ENCODE measurements at regions not wholly inside any gene's neighbourhood (a gene's known extent, or its start where the extent isn't known, plus 50 kb on each side); places are given as distances from the start of the nearest gene placed in this dataset.
"Not testable (repeated sequence)": the region's sequence is repeated elsewhere in the genome, so short reads cannot be mapped to it uniquely, and the experiment has no call there.

DNA sequence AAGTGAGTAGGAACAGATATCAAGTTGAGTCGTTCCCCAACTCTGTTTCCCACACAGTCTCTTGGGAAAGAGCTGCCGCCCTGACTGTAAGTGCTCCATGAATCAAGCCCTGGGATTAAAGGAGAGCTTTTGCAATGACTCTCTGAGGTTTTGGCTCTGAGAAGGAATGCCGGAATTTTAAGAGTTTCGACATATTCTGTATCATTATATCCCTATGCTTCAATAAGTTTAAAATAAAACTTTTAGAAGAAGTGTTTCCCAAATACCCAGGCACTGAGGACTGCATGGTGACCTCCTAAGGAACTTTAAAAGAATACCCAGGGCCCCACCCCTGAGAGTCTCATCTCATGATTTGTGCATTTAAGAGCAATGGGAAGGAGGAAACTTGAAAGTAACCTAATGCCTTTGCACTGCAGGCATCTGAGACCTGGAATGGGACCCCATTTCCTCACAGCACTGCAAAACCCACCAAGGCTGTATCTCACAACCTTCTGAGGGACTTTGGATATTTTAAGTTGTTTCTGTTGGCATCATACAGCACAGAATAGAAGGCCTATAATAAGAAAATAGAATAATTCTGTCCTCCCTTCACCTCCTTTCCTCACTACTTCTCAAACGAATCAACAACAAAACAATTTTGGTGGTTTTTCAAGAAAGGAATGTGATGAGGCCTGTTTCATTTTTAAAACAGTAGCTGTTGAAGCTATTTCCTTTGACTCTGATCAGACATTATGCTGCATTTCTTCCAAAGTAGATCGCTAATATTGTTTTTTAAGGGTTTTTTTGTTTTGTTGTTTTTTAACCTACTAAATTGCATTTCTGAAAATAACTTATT lies 121.2 kb downstream of the GASK1B start:
- DNase-seq: peak; percentile 95

DNA sequence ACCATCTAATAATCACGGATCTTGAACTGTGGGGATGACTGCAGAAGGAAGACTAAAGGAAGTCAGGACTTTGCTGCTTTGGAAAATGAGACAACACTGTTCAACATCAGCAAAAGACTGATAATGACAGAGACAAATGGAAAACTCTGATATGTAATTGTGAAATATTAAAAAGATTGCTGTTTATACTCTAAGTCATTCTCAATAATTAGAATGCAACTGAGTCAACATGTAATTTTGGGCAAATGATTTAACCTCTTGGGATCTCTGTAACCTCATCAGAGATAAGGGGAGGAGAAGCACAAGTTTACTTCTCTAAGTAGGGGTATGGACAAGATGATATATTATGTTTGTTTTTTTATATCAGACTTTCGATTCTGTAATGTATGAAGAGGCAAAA lies 121.9 kb downstream of the GASK1B start:
- DNase-seq: no peak

DNA sequence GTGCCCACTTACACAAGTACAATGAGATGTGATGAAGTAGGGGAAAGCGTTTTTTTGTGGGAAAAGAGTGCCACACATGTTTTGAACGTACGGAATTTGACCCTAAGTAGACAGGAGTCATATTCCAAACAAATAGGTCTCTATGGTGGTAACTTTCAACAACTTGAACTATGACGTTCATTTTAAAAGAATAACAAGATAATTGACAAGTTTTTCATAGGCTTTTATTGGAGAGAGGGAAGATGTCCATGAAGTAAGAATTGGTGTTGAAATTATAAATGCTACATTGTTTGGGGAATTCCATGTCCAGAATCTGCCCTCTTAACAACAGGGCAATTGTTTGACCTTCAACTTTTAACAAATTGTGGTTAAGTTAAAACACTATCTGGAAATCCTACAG lies 126.5 kb downstream of the GASK1B start:
- DNase-seq: no peak

DNA sequence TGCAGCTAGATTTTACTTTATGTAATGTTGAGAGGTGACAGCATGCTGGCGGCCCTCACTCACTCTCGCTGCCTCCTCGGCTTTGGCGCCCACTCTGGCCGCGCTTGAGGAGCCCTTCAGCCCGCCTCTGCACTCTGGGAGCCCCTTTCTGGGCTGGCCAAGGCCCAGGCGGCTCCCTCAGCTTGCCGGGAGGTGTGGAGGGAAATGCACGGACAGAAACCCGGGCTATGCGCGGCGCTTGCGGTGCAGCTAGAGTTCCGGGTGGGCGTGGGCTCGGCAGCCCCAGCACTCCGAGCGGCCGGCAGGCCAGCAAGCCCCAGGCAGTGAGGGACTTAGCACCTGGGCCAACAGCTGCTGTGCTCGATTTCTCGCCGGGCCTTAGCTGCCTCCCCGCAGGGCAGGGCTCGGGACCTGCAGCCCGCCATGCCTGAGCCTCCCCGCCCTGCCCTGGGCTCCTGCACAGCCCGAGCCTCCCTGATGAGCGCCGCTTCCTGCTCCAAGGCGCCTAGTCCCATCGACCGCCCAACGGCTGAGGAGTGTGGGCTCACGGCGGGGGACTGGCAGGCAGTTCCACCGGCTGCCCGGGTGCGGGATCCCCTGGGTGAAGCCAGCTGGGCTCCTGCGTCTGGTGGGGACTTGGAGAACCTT lies 128.7 kb downstream of the GASK1B start:
- DNase-seq: no peak

DNA sequence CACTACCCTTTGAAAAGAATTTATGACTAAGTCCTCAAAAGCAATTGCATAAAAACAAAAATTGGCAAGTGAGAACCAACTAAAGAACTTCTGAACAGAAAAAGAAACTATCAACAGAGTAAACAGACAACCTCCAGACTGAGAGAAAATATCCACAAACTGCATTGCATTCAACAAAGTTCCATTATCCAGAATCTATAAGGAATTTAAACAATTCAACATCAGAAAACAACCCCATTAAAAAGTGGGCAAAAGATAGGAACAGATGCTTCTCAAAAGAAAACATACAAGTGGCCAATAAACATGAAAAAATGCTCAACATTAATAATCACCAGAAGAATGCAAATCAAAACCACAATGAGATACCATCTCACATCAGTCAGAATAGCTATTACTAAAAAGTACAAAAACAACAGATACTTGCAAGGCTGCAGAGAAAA lies 130.2 kb downstream of the GASK1B start:
- peak; percentile 64 for DNase-seq

DNA sequence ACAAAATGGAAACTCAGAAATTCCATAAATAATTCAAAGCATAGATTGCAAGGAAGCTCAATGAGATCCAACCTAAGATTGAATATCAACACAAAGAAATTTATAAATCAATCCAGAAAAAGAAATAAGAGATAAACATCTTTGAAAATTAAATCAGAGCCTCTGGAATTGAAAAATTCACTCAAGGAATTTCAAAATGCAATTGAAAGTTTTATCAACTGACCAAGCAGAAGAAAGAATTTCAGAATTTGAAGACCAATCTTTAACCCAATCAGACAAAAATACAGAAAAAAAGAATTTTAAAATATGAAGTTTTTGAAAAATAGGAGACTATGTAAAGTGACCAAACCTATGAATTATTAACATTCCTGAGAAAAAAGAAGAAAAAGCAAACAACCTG lies 134.1 kb downstream of the GASK1B start:
- no peak for DNase-seq

DNA sequence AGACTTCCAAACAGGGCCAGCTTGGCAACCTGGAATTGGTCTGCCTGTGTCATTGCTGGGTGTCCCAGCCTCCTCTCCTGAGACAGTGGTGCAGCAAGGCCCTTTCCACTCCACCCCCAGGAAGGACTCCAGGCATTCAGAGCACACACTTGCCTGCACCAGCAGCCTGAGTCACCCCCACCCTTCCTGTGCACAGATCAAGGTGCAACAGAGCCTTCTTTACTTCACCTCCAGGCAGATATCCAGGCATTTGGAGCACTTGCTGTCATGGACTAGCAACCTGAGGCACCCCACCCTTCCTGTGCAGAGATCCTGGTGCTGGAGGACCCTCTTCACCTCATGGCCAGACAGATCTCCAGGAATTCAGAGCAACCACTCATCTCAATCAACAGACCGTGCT lies 135.8 kb downstream of the GASK1B start:
- no peak for DNase-seq

DNA sequence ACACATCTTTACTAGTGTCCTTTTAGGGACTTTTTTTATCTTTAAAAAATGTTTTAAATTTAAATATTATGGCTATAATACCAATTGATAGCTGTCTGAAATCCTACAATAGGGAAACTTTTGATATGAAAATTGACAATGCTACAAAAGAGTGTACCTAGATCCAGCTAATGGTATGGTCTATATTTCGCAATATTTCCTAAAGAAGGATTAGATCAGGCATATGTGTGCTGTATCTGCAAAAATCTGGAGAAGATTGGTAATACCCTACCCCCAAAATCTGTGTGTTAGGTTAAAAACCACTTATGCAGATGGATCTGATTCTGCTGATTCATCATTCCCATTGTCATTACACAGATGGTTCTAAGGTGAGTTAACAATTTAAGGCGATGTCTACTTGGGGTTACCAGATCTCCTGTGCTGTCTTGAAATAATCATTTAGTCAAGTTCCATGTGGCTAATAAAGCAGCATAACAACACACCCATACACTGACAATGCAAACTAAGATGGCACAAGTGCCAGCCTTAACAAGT lies 137.1 kb downstream of the GASK1B start:
- peak; percentile 7 for DNase-seq

DNA sequence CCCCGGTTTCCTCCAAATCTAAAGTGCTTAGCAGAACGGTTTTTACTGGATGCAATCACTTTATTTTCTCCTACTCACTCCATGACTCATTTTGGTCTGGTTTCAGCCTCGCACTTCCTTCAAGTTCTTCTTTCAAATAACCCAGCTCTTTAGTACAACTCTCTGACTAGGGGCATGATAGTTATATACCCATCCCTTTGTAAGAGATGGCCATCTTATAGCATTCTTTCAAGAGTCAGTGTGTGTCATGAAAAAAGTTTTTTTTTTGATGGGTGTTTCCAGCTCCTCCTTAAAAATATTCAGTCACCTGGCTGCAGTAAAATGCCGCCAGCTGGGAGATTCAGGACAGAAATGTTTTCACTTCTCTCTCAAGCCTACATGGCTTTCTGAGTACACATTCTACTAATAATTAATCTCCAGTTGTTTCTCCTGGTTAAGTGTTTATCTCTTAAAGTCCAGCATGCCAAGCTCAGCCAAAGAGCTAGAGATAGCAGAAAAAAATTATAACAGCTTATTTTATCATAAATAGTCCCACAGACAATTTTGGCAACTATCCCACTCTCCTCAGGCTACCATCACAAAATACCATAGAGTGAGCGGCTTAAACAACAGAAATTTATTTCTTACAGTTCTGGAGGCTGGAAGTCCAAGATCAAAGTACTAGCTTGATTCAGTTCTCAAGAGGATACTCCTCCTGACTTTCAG lies 139.3 kb downstream of the GASK1B start:
- DNase-seq: no peak

DNA sequence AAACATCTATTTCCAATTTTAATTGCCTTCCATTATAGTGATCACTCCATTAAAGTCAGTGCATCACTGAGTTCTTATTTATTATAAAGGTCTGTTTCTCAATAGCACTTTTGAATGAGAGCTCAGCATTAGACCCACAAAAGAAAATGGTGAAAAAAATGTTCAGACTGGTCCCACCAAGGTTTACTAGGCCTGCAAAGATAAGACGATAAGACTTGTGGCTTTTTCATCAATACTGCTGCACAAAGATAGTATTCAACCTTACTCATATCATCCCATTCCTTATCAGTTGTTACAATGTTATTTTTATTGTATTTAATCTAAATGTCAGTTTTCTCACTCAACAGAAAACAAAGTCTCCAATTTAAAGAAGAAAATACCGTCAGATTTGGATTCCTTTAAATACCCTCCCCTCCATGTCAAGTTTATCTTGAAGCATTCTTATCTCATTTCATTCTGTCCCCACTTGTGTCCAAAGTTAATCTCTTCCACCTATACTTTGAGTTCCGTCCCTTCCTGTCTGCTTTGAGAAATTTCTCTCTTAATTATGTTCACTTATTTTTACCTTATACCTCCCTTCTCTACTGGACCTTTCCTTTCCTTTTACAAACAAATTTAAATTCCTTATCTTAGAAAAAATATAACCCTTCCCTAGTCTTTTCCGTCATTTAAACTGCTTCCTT lies 140.0 kb downstream of the GASK1B start:
- DNase-seq: no peak

DNA sequence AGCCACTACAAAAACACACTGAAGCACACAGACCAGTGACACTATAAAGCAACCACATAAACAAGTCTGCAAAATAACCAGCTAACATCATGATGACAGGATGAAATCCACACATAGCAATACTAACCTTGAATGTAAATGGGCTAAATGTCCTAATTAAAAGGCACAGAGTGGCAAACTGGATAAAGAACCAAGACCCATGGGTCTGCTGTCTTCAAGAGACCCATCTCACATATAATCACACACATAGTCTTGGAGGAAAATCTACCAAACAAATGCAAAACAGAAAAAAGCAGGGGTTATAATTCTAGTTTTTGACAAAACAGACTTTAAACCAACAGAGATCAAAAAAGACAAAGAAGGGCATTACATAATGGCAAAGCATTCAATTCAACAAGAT lies 144.4 kb downstream of the GASK1B start:
- not testable (repeated sequence) for DNase-seq

DNA sequence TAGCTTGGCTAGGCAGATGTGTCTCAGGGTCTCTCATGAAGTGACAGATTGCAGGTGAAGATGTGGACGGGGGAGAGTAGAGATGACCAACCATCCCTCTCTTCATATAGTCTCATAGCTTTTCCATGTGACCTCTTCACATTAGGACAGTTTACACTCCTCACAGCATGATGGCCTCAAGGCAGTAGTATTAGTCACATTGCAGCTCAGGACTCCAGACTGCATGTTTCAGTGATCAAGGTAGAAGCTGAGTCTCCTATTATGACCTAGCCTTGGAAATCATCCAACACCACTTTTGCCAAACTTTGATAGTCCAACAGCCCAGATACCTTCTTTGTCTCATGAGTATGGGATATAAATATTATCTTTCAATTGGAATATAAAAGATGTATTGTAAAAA lies 147.7 kb downstream of the GASK1B start:
- DNase-seq: no peak

DNA sequence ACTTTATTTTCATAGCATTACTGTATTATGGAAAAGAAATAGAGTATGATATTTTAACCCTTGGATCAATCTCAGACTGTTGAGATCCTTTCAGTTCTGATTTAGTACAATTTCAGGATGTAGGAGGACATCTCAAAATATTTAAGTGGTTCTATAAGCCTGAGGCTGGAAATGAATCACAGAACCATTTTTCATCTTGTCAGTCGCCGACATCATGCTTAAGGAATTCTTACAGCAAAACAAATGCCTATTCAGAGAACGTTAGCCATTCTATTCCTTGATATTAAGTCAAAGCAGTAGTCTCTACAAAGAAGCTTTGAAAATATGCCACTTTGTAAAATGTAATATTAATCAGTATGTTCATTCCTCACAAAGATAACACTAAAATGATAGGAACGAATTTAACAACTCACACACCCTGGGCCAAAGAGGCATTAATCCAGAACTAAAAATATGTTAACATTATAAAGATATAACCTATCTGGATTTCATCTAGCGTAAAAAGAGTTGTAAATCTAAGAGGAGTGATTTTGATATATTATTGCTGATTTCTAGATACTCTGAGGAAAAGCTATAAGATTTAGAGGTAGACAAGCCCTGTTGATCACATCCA lies 152.0 kb downstream of the GASK1B start:
- DNase-seq: peak; percentile 93

DNA sequence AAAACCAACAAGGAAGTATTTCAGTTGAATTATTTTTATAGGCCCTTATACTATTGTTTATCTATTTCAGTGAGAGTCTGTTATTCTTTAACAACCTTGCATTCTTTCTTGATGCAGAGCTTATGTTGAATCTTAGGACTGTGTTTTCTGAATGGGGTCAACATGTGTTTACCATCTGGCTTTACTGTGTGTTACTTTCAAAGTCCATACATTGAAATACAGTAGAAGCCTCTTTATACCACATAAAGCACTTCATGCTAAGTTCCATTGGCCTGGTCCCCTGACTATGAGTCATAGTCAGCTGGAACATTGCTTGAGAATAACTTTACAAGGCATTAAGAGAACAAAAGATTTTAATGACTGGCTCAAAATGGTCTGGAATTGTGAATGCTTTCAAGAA lies 152.6 kb downstream of the GASK1B start:
- peak; percentile 97 for DNase-seq

DNA sequence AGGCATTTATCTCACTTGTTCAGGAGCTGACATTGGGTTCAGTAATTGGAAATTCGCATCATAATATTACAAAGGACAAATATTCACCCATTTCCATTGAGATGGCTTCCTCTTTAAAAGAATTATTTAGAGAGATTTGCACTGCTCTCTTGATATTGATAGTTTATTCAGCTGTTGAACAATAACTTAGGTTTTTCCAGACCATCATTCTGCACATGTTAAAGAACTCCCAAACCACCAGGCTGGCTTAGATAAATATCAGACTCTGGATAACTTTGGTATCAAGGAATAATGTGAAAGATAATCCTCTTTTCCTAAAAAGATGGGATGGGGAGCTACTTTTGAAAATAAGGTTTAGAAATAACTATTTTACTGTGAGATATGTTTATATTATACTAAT lies 154.0 kb downstream of the GASK1B start:
- DNase-seq: no peak

DNA sequence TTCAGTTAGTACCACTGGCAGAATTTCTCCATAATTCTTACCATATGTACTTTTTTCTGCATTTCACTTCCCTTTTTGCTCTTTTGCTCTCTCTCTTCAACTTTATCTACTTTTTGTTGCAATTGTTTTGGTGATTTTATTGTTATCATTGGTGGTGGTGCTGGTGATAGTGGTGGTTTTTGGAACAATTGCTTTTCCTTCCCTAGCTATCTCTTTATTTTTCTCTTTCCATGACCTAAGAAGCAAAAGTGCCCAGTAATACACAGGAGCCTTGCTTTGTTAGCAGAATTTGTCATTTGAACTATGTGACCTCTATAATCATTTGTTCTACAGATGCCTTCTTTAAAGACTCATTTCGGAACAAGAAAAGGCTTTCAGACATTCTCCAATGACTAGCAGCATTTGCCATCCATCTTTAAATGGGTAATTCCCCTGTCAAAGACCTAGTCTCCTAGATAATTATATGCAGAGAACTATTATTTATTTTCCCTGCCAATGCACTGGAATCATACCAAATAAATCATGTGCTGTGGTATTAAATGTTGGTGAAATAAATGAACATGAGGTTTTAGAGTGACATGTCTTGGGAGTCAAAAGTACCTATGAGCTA lies 154.5 kb downstream of the GASK1B start:
- peak; percentile 59 for DNase-seq

DNA sequence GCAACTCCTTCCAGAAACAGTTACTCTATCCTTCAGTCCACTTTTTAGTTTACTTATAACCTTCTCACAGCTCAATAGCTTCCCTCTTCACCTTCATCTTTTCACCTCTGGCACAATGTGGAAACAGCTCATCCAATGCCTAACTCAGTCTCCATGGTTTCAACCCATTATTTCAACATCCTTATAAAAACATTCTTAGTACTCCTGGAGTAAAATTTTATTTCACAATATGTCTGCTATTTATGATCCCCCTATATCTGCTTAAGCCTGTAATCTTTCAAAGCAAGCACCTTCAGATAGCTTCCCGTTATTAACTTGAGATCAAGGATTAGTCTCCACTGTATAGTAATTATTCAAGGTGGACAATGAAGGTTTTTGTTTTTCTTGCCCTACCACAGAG lies 156.3 kb downstream of the GASK1B start:
- DNase-seq: peak; percentile 36

DNA sequence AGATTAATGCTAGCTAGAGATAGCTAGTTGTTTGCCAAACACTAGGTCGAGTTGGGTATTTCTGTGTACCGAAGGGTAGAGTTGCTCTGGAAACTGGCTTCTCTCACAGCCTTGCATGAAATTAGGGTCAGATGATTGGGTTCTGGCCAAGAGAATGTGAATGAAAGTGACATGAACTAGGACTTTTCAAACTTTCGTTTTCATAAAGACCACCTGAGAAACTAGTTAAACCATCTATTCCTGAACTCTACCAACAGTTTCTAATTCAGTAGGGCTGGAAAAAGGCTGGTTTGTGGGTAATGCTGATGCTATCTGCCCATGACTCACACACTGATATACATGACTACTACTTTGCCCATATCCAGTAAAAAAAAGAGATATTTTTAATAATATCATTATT lies 157.6 kb downstream of the GASK1B start:
- DNase-seq: no peak

DNA sequence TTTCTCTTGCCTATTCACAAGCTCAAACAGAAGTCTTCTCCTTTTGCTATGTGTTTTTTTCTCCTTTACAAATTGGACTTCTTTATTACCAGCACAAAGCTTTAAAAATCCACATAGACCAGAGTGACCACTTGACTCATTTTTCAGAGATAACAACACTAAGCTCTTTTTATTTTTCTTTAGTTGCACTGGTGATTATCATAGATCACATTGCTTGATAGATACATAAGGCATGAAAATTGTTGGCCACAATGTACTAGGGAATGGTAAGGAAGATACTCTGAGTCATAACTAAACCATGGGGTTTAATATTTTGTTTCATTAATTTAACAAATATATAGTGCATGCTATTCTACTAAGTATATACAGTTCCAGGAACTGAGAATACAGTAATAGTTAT lies 159.0 kb downstream of the GASK1B start:
- DNase-seq: peak; percentile 48

DNA sequence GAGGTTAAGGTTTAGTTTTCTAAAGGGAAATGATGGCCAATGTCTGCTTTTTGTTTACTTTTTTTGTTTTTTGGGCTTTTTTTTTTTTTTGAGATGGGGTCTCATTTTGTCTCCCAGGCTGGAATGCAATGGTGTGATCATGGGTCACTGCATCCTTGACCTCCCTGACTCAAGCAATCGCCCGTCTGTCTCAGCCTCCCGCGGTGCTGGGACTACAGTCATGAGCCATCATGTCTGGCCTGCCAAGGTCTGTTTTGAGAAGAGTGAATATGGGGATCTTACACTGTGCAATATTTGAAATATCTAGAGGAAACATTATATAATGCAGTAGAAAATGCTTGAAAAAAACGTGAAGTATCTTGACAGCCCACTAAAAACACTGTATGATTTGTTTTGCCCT lies 162.5 kb downstream of the GASK1B start:
- DNase-seq: no peak

DNA sequence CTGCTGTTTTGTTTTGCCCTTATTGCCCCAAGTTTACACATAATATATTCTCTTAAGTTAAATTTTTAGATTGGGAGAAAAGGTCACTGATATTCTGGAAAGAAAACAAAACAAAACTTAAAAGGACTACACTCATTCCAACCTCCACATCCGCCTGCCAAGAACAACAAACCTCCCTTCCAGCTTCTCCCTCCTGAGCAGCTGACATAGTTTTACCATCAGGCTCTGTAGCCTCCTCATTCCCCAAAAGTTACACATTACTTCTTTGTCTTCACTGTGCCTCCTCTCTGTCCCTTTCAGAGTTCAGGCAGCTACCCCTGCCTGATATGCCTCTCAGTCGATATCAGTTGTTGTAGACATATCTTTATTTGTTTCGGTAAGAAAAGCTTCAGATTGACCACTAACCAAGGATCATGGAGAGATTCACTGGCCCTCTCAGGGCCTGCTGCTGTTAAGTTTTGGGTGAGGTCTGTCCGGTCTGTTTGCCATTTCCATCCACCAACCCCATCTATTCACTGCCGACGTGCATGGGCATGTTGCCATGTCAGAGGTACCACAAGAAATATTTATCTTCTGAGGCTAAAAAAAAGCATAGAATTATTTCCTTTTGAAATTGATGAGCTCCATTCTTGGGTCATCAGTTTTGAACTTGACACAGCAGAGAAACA lies 164.1 kb downstream of the GASK1B start:
- peak; percentile 33 for DNase-seq

Data from fibroblast of skin of abdomen (primary cell).